SK-N-SH treated with all-trans-retinoic acid at 6 μM for 48 hours (cell line): ENCODE measurements at regions not wholly inside any gene's neighbourhood (a gene's known extent, or its start where the extent isn't known, plus 50 kb on each side); places are given as distances from the start of the nearest gene placed in this dataset.
"Not testable (repeated sequence)": the region's sequence is repeated elsewhere in the genome, so short reads cannot be mapped to it uniquely, and the experiment has no call there.

Source experiments
- GLIS3 ChIP-seq: fragments of 250-450 bp; sonication (Bioruptor Pico); IDR thresholded peaks from 2 replicates; pipeline ENCODE4 v1.5.0; 2020; ENCODE audit warnings: mild to moderate bottlenecking, moderate library complexity
- OSR1 ChIP-seq: fragments of 250-450 bp; sonication (Bioruptor Pico); IDR thresholded peaks from 2 replicates; pipeline ENCODE4 v1.8.0; 2022; ENCODE audit warnings: moderate library complexity, mild to moderate bottlenecking, inconsistent platforms
- PATZ1 ChIP-seq: fragments of 250-450 bp; sonication (Bioruptor Pico); IDR thresholded peaks from 2 replicates; pipeline ENCODE4 v1.8.0; 2020; ENCODE audit warnings: mild to moderate bottlenecking, moderate library complexity, borderline replicate concordance
- POU6F1 ChIP-seq: fragments of 250-450 bp; sonication (Bioruptor Pico); IDR thresholded peaks from 2 replicates; pipeline ENCODE4 v1.8.0; 2021; ENCODE audit warnings: low read depth, mild to moderate bottlenecking, moderate library complexity, borderline replicate concordance
- TCF4 ChIP-seq: fragments of 250-450 bp; sonication (Bioruptor Pico); IDR thresholded peaks from 2 replicates; pipeline ENCODE4 v1.8.0; 2021; ENCODE audit warnings: mild to moderate bottlenecking, moderate library complexity, borderline replicate concordance
- ZFP3 ChIP-seq: fragments of 250-450 bp; sonication (Bioruptor Pico); IDR thresholded peaks from 2 replicates; pipeline ENCODE4 v1.5.0; 2020; ENCODE audit warnings: mild to moderate bottlenecking, moderate library complexity
- ZNF70 ChIP-seq: fragments of 450-650 bp; formaldehyde crosslinking; IDR thresholded peaks from 2 replicates; pipeline ENCODE4 v1.5.0; 2020; ENCODE audit warnings: mild to moderate bottlenecking, moderate library complexity

GRCh38 chr9:42697146-42697545 lies 513.7 kb downstream of the SPATA31A6 start:
- not testable (repeated sequence) for TF ChIP-seq TCF4 (CRISPR knock-in tag); GLIS3; POU6F1 (CRISPR knock-in tag); PATZ1 (CRISPR knock-in tag); OSR1 (CRISPR knock-in tag); ZFP3 (CRISPR knock-in tag); ZNF70 (CRISPR knock-in tag)
